B cell (primary cell): ENCODE measurements at regions not wholly inside any gene's neighbourhood (a gene's known extent, or its start where the extent isn't known, plus 50 kb on each side); places are given as distances from the start of the nearest gene placed in this dataset.

ENCODE experiments used
- CTCF ChIP-seq: fragments of 200-600 bp; IDR thresholded peaks from one replicate; pipeline ENCODE4 v1.8.0; 2022; ENCODE audit warnings: antibody characterized with exemption, mild to moderate bottlenecking
- EZH2 ChIP-seq: IDR thresholded peaks from 2 replicates; pipeline ENCODE4 v1.6.1; 2012; ENCODE audit warnings: borderline replicate concordance, low read depth, mild to moderate bottlenecking, moderate library complexity, low read length; ENCODE audit not compliant: insufficient read depth, poor library complexity, severe bottlenecking

GRCh38 chr6:19320111-19320581 is 517.0 kb upstream of the ID4 start:
- TF ChIP-seq CTCF (no peak), EZH2 (no peak)
